ENCODE measurements at regions not wholly inside any gene's neighbourhood (a gene's known extent, or its start where the extent isn't known, plus 50 kb on each side); places are given as distances from the start of the nearest gene placed in this dataset.

GRCh38 chr13:106400289-106400688 lies 135.2 kb downstream of the EFNB2 start:
- no peaks in the 10 kb centered on the region for H3K36me3 ChIP-seq (ENCODE audit: control insufficient read depth, insufficient read depth, low read length)
- H3K4me3 ChIP-seq (ENCODE audit: low read depth, low read length) = no peak overlapping the region
- Mint-ChIP-seq H3K27me3 (peaks cover 10% of the 10 kb centered on the region), H3K4me1 (no peaks in the 10 kb centered on the region), H3K9me3 (no peaks in the 10 kb centered on the region), H3K4me3 (no peak overlapping the region), H3K27ac (no peak overlapping the region), H3K36me3 (no peaks in the 10 kb centered on the region)
- H3K27me3 ChIP-seq (ENCODE audit: control insufficient read depth, insufficient read depth, low read length) = no peaks in the 10 kb centered on the region
- ATAC-seq (ENCODE audit: low read depth in 2 of 2) (no peak), DNase-seq (no peak)
- no peaks in the 10 kb centered on the region for H3K4me1 ChIP-seq (ENCODE audit: control insufficient read depth, insufficient read depth, low read length, poor library complexity, severe bottlenecking)
- H3K9me3 ChIP-seq (ENCODE audit: control insufficient read depth in 2 of 2, low read length in 2 of 2) = no peaks in the 10 kb centered on the region
- no peak overlapping the region for H3K27ac ChIP-seq (ENCODE audit: insufficient read depth, low read length, poor library complexity, severe bottlenecking)

GRCh38 chr13:106398289-106398688 lies 137.2 kb downstream of the EFNB2 start:
- Mint-ChIP-seq H3K27me3 (peaks cover 7% of the 10 kb centered on the region), H3K27ac (no peak overlapping the region), H3K4me1 (no peaks in the 10 kb centered on the region), H3K4me3 (no peak overlapping the region), H3K9me3 (no peaks in the 10 kb centered on the region), H3K36me3 (no peaks in the 10 kb centered on the region)
- ATAC-seq (ENCODE audit: low read depth in 2 of 2) (no peak), DNase-seq (no peak)
- Histone ChIP-seq H3K27me3 (ENCODE audit: control insufficient read depth, insufficient read depth, low read length) (no peaks in the 10 kb centered on the region), H3K4me1 (ENCODE audit: control insufficient read depth, insufficient read depth, low read length, poor library complexity, severe bottlenecking) (no peaks in the 10 kb centered on the region), H3K4me3 (ENCODE audit: low read depth, low read length) (no peak overlapping the region), H3K36me3 (ENCODE audit: control insufficient read depth, insufficient read depth, low read length) (no peaks in the 10 kb centered on the region), H3K9me3 (ENCODE audit: control insufficient read depth in 2 of 2, low read length in 2 of 2) (no peaks in the 10 kb centered on the region), H3K27ac (ENCODE audit: insufficient read depth, low read length, poor library complexity, severe bottlenecking) (no peak overlapping the region)

- H3K9me3 ChIP-seq (ENCODE audit: control insufficient read depth in 2 of 2, low read length in 2 of 2) = no peaks in the 10 kb centered on the region
- ATAC-seq (ENCODE audit: low read depth in 2 of 2) (no peak), DNase-seq (no peak)
- no peak overlapping the region for H3K4me3 ChIP-seq (ENCODE audit: low read depth, low read length)
- H3K4me1 Mint-ChIP-seq = no peaks in the 10 kb centered on the region
- no peak overlapping the region for H3K4me3 Mint-ChIP-seq
- no peak overlapping the region for H3K27ac ChIP-seq (ENCODE audit: insufficient read depth, low read length, poor library complexity, severe bottlenecking)
- no peaks in the 10 kb centered on the region for H3K36me3 Mint-ChIP-seq
- no peaks in the 10 kb centered on the region for H3K9me3 Mint-ChIP-seq
- H3K36me3 ChIP-seq (ENCODE audit: control insufficient read depth, insufficient read depth, low read length) = no peaks in the 10 kb centered on the region
- H3K27ac Mint-ChIP-seq = no peak overlapping the region
- H3K27me3 ChIP-seq (ENCODE audit: control insufficient read depth, insufficient read depth, low read length) = no peaks in the 10 kb centered on the region
- peaks cover 4% of the 10 kb centered on the region for H3K27me3 Mint-ChIP-seq
- H3K4me1 ChIP-seq (ENCODE audit: control insufficient read depth, insufficient read depth, low read length, poor library complexity, severe bottlenecking) = no peaks in the 10 kb centered on the region
These were observed 141.7 kb downstream of the EFNB2 start for GRCh38 chr13:106393776-106394175.

GRCh38 chr13:106391681-106392080 lies 143.8 kb downstream of the EFNB2 start:
- DNase-seq (no peak), ATAC-seq (ENCODE audit: low read depth in 2 of 2) (no peak)
- H3K4me1 Mint-ChIP-seq = no peaks in the 10 kb centered on the region
- H3K27ac Mint-ChIP-seq = no peak overlapping the region
- Histone ChIP-seq H3K4me3 (ENCODE audit: low read depth, low read length) (no peak overlapping the region), H3K9me3 (ENCODE audit: control insufficient read depth in 2 of 2, low read length in 2 of 2) (no peaks in the 10 kb centered on the region), H3K36me3 (ENCODE audit: control insufficient read depth, insufficient read depth, low read length) (no peaks in the 10 kb centered on the region), H3K27ac (ENCODE audit: insufficient read depth, low read length, poor library complexity, severe bottlenecking) (no peak overlapping the region), H3K27me3 (ENCODE audit: control insufficient read depth, insufficient read depth, low read length) (no peaks in the 10 kb centered on the region), H3K4me1 (ENCODE audit: control insufficient read depth, insufficient read depth, low read length, poor library complexity, severe bottlenecking) (no peaks in the 10 kb centered on the region)
- H3K4me3 Mint-ChIP-seq = no peak overlapping the region
- H3K36me3 Mint-ChIP-seq = no peaks in the 10 kb centered on the region
- peaks cover 4% of the 10 kb centered on the region for H3K27me3 Mint-ChIP-seq
- no peaks in the 10 kb centered on the region for H3K9me3 Mint-ChIP-seq

- ATAC-seq (ENCODE audit: low read depth in 2 of 2) (no peak), DNase-seq (no peak)
- Mint-ChIP-seq H3K36me3 (no peaks in the 10 kb centered on the region), H3K4me3 (no peak overlapping the region), H3K9me3 (no peaks in the 10 kb centered on the region), H3K27me3 (peaks cover 4% of the 10 kb centered on the region), H3K27ac (no peak overlapping the region), H3K4me1 (no peaks in the 10 kb centered on the region)
- Histone ChIP-seq H3K27me3 (ENCODE audit: control insufficient read depth, insufficient read depth, low read length) (no peaks in the 10 kb centered on the region), H3K9me3 (ENCODE audit: control insufficient read depth in 2 of 2, low read length in 2 of 2) (no peaks in the 10 kb centered on the region), H3K4me3 (ENCODE audit: low read depth, low read length) (no peak overlapping the region), H3K36me3 (ENCODE audit: control insufficient read depth, insufficient read depth, low read length) (no peaks in the 10 kb centered on the region), H3K4me1 (ENCODE audit: control insufficient read depth, insufficient read depth, low read length, poor library complexity, severe bottlenecking) (no peaks in the 10 kb centered on the region), H3K27ac (ENCODE audit: insufficient read depth, low read length, poor library complexity, severe bottlenecking) (no peak overlapping the region)
These were observed 144.2 kb downstream of the EFNB2 start for GRCh38 chr13:106391271-106391670.

DNA sequence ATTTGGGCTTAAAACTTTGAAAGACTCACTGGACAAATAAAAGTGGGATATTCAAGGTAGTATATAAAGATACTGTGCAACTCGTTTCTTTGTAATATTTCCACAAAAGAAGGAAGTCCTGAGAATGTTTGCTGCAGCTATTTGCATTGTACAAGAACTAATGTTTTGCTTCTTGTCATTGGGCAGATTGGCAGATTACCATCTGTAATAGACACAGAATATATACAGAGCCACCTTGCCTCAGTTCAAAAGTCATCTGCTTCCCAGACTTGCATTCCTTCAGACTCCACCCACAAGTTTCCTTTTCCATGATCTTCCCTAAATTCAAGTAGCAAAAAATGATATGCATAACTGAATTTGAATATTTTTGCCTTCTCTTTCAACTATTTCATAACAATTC lies 145.1 kb downstream of the EFNB2 start:
- Histone ChIP-seq H3K4me3 (ENCODE audit: low read depth, low read length) (no peak overlapping the region), H3K36me3 (ENCODE audit: control insufficient read depth, insufficient read depth, low read length) (no peaks in the 10 kb centered on the region), H3K27me3 (ENCODE audit: control insufficient read depth, insufficient read depth, low read length) (no peaks in the 10 kb centered on the region), H3K9me3 (ENCODE audit: control insufficient read depth in 2 of 2, low read length in 2 of 2) (no peaks in the 10 kb centered on the region), H3K4me1 (ENCODE audit: control insufficient read depth, insufficient read depth, low read length, poor library complexity, severe bottlenecking) (no peaks in the 10 kb centered on the region), H3K27ac (ENCODE audit: insufficient read depth, low read length, poor library complexity, severe bottlenecking) (no peak overlapping the region)
- no peak overlapping the region for H3K27ac Mint-ChIP-seq
- H3K27me3 Mint-ChIP-seq = peaks cover 4% of the 10 kb centered on the region
- H3K4me3 Mint-ChIP-seq = no peak overlapping the region
- ATAC-seq (ENCODE audit: low read depth in 2 of 2) = no peak
- no peaks in the 10 kb centered on the region for H3K4me1 Mint-ChIP-seq
- DNase-seq = no peak
- H3K9me3 Mint-ChIP-seq = no peaks in the 10 kb centered on the region
- no peaks in the 10 kb centered on the region for H3K36me3 Mint-ChIP-seq

- Mint-ChIP-seq H3K27me3 (no peaks in the 10 kb centered on the region), H3K27ac (no peak overlapping the region), H3K4me3 (no peak overlapping the region), H3K4me1 (no peaks in the 10 kb centered on the region), H3K36me3 (no peaks in the 10 kb centered on the region), H3K9me3 (no peaks in the 10 kb centered on the region)
- Histone ChIP-seq H3K4me3 (ENCODE audit: low read depth, low read length) (no peak overlapping the region), H3K9me3 (ENCODE audit: control insufficient read depth in 2 of 2, low read length in 2 of 2) (no peaks in the 10 kb centered on the region), H3K36me3 (ENCODE audit: control insufficient read depth, insufficient read depth, low read length) (no peaks in the 10 kb centered on the region), H3K4me1 (ENCODE audit: control insufficient read depth, insufficient read depth, low read length, poor library complexity, severe bottlenecking) (no peaks in the 10 kb centered on the region), H3K27me3 (ENCODE audit: control insufficient read depth, insufficient read depth, low read length) (no peaks in the 10 kb centered on the region), H3K27ac (ENCODE audit: insufficient read depth, low read length, poor library complexity, severe bottlenecking) (no peak overlapping the region)
- DNase-seq (no peak), ATAC-seq (ENCODE audit: low read depth in 2 of 2) (no peak)
These were observed 149.8 kb downstream of the EFNB2 start for GRCh38 chr13:106385654-106386053.

GRCh38 chr13:106384516-106384915 lies 150.9 kb downstream of the EFNB2 start:
- ATAC-seq (ENCODE audit: low read depth in 2 of 2) (no peak), DNase-seq (no peak)
- no peaks in the 10 kb centered on the region for H3K27me3 ChIP-seq (ENCODE audit: control insufficient read depth, insufficient read depth, low read length)
- no peak overlapping the region for H3K4me3 ChIP-seq (ENCODE audit: low read depth, low read length)
- H3K9me3 ChIP-seq (ENCODE audit: control insufficient read depth in 2 of 2, low read length in 2 of 2) = no peaks in the 10 kb centered on the region
- no peaks in the 10 kb centered on the region for H3K4me1 ChIP-seq (ENCODE audit: control insufficient read depth, insufficient read depth, low read length, poor library complexity, severe bottlenecking)
- H3K27ac Mint-ChIP-seq = no peak overlapping the region
- H3K27ac ChIP-seq (ENCODE audit: insufficient read depth, low read length, poor library complexity, severe bottlenecking) = no peak overlapping the region
- no peaks in the 10 kb centered on the region for H3K4me1 Mint-ChIP-seq
- H3K36me3 Mint-ChIP-seq = no peaks in the 10 kb centered on the region
- H3K9me3 Mint-ChIP-seq = no peaks in the 10 kb centered on the region
- no peaks in the 10 kb centered on the region for H3K36me3 ChIP-seq (ENCODE audit: control insufficient read depth, insufficient read depth, low read length)
- no peak overlapping the region for H3K4me3 Mint-ChIP-seq
- no peaks in the 10 kb centered on the region for H3K27me3 Mint-ChIP-seq

All from CD4-positive, CD25-positive, alpha-beta regulatory T cell (primary cell).